Right lobe of liver (tissue), 4 donors: ENCODE measurements at regions not wholly inside any gene's neighbourhood (a gene's known extent, or its start where the extent isn't known, plus 50 kb on each side); places are given as distances from the start of the nearest gene placed in this dataset.

Experiments
- CTCF ChIP-seq, 4 donors: fragments of 200-600 bp in 3 of 4; fragments of 450-650 bp in 1 of 4; IDR thresholded peaks; one replicate each; pipeline versions ENCODE4 v1.5.1 to v1.8.0; 2016 to 2022; ENCODE audit warnings: antibody characterized with exemption in 4 of 4, mild to moderate bottlenecking in 2 of 4
- POLR2A ChIP-seq: fragments of 450-650 bp; IDR thresholded peaks from one replicate; pipeline ENCODE4 v1.6.1; 2017; ENCODE audit warnings: antibody characterized with exemption, mild to moderate bottlenecking
- donor health status: DM: no; HTN: no; CAD: no.
- donor health status: DM: no; HTN: no; CAD: no.
- donor health status: DM: no; HTN: yes; CAD: no.

GRCh38 chr3:152048831-152049230 lies 175.4 kb downstream of the SUCNR1 start:
- TF ChIP-seq CTCF (IDR thresholded peaks at IDR 0.05): no peak
- TF ChIP-seq POLR2A: no peak
